Left ventricle myocardium superior (tissue), 1 donor: ENCODE measurements at regions not wholly inside any gene's neighbourhood (a gene's known extent, or its start where the extent isn't known, plus 50 kb on each side); places are given as distances from the start of the nearest gene placed in this dataset.

ENCODE experiments used
- ATAC-seq: fragments of 200-7000 bp; cut with Tn5 transposase; one replicate; pipeline ENCODE4 v1.9.1; 2020; ENCODE audit warnings: mild to moderate bottlenecking, moderate library complexity
- DNase-seq: peaks from one replicate; pipeline ENCODE4 v3.0.0-alpha.2; 2020
- intact Hi-C: fragments of 100-400 bp; cut with micrococcal nuclease; formaldehyde crosslinking; loops from one replicate; pipeline ENCODE4 v1.11.0; 2022
- donor health status: DM: no; HTN: yes; CAD: no; lungs with severe emphysema.

- ATAC-seq (no peak), DNase-seq (no peak)
- intact Hi-C loops = no loop called here
These were observed 334.1 kb downstream of the SHANK2 start for GRCh38 chr11:70918242-70918641.

- intact Hi-C loops = no loop called here
- no peak for DNase-seq
- no peak for ATAC-seq
These were observed 330.6 kb downstream of the SHANK2 start for GRCh38 chr11:70921804-70922203.

- intact Hi-C loops = no loop called here
- DNase-seq (no peak), ATAC-seq (no peak)
These were observed 328.3 kb downstream of the SHANK2 start for GRCh38 chr11:70924108-70924507.

- intact Hi-C loops = no loop called here
- ATAC-seq (no peak), DNase-seq (no peak)
These were observed 327.1 kb downstream of the SHANK2 start for GRCh38 chr11:70925238-70925637.

GRCh38 chr11:70926543-70927201, 325.7 kb downstream of the SHANK2 start:
- ATAC-seq = no peak
- DNase-seq = no peak
- intact Hi-C loops = no loop called here

- DNase-seq (no peak), ATAC-seq (no peak)
- intact Hi-C loops = no loop called here
These were observed 323.4 kb downstream of the SHANK2 start for GRCh38 chr11:70928854-70929598.

- no peak for DNase-seq
- intact Hi-C loops = no loop called here
- ATAC-seq = no peak
These were observed 322.2 kb downstream of the SHANK2 start for GRCh38 chr11:70930215-70930614.

- intact Hi-C loops = no loop called here
- ATAC-seq = peak; percentile 98
- DNase-seq = peak; percentile 52
These were observed 320.9 kb downstream of the SHANK2 start for GRCh38 chr11:70931430-70931829.

- DNase-seq = no peak
- intact Hi-C loops = no loop called here
- no peak for ATAC-seq
These were observed 318.3 kb downstream of the SHANK2 start for GRCh38 chr11:70933981-70934583.

GRCh38 chr11:70935006-70935768, 317.2 kb downstream of the SHANK2 start:
- intact Hi-C loops = no loop called here
- no peak for DNase-seq
- no peak for ATAC-seq

- intact Hi-C loops = no loop called here
- DNase-seq = no peak
- ATAC-seq = no peak
These were observed 309.8 kb downstream of the SHANK2 start for GRCh38 chr11:70942593-70942992.

- DNase-seq (no peak), ATAC-seq (no peak)
- intact Hi-C loops = no loop called here
These were observed 308.2 kb downstream of the SHANK2 start for GRCh38 chr11:70944141-70944540.

GRCh38 chr11:70944636-70945035, 307.7 kb downstream of the SHANK2 start:
- intact Hi-C loops = no loop called here
- ATAC-seq (no peak), DNase-seq (no peak)

- DNase-seq (no peak), ATAC-seq (no peak)
- intact Hi-C loops = no loop called here
These were observed 304.0 kb downstream of the SHANK2 start for GRCh38 chr11:70948398-70948797.

- DNase-seq (no peak), ATAC-seq (no peak)
These were observed 303.4 kb downstream of the SHANK2 start for GRCh38 chr11:70948855-70949531.

GRCh38 chr11:70951139-70951804, 301.1 kb downstream of the SHANK2 start:
- ATAC-seq = no peak
- intact Hi-C loops = no loop called here

More at GRCh38 chr11:70948855-70949531, 303.4 kb downstream of the SHANK2 start:
- intact Hi-C loops = no loop called here

GRCh38 chr11:70952191-70952590, 300.2 kb downstream of the SHANK2 start:
- DNase-seq (no peak), ATAC-seq (no peak)
- intact Hi-C loops = no loop called here

More at GRCh38 chr11:70951139-70951804, 301.1 kb downstream of the SHANK2 start:
- no peak for DNase-seq

- ATAC-seq (peak; percentile 29), DNase-seq (no peak)
- intact Hi-C loops = no loop called here
These were observed 298.7 kb downstream of the SHANK2 start for GRCh38 chr11:70953720-70954119.

GRCh38 chr11:70954471-70954870, 297.9 kb downstream of the SHANK2 start:
- ATAC-seq = no peak
- no peak for DNase-seq

More at GRCh38 chr11:70954471-70954870, 297.9 kb downstream of the SHANK2 start:
- intact Hi-C loops = no loop called here
